HG02642 (cell line): ENCODE measurements at regions not wholly inside any gene's neighbourhood (a gene's known extent, or its start where the extent isn't known, plus 50 kb on each side); places are given as distances from the start of the nearest gene placed in this dataset.
"Not testable (repeated sequence)": the region's sequence is repeated elsewhere in the genome, so short reads cannot be mapped to it uniquely, and the experiment has no call there.

Experiments
- ATAC-seq: cut with Tn5 transposase; IDR thresholded peaks from one replicate; pipeline ENCODE4 v1.9.1; 2021; ENCODE audit warnings: mild to moderate bottlenecking; ENCODE audit not compliant: unreplicated experiment, poor library complexity

DNA sequence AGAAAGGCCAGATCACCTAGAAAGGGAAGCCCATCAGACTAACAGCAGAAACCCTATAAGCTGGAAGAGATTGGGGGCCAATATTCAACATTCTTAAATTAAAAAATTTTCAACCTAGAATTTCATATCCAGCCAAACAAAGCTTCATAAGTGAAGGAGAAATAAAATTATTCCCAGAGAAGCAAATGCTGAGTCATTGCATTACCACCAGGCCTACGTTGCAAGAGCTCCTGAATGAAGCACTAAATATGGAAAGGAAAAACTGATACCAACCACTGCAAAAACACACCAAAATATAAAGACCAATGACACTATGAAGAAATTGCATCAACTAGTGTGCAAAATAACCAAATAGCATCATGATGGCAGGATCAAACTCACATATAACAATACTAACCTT, 453.4 kb upstream of the PITX2 start:
- ATAC-seq: not testable (repeated sequence)

DNA sequence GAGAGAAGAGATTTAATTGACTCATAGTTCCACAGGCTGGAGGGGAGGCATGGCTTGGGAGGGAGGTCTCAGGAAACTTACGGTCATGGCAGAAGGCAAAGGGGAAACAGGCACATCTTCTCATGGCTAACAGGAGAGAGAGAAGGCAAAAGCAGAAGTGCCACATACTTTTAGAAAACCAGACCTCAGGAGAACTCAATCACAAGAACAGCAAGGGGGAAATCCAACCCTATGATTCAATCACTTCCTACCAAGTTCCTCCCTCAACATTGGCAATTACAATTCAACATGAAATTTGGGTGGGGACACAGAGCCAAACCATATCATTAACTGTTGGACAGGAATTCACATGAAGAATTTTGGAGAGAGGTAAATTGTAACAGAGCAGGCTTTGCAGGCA, 485.3 kb upstream of the PITX2 start:
- no peak for ATAC-seq

DNA sequence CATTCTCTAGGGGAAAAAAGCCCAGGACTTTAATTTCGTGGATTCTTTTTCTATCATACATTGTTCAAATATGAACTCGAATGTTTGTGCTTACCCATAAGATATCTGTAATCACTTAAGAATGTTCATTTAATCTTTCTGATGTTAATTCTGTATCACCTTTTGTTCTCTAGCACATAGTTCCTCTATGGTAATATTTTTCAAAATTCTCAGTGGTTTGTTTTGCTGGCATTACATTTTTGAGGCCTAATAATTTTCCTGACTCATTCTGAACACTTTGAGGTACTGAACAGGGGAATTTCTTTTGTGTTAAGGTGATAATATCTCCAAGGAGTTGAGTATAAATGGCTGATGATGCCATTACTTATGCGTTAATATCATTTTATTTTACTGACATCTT, 490.7 kb upstream of the PITX2 start:
- ATAC-seq: no peak

DNA sequence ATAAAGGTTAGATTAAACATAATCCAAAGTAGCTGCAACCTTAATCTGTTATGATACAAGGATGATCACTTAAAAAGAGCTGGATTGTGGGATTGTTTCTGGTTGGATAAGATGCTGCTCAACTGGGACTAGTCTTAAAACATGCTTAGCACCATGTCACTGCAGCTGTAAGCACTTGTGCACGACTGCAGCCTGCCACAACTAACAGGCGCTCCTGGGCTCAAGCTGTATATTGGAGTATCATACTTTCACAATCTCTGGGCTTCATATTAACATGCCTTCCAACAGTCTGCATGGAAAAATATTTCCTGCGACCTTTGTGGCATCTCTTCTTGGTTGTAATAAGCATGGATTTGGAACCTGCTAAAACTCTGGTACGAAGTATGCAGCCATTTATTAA, 493.0 kb upstream of the PITX2 start:
- no peak for ATAC-seq

DNA sequence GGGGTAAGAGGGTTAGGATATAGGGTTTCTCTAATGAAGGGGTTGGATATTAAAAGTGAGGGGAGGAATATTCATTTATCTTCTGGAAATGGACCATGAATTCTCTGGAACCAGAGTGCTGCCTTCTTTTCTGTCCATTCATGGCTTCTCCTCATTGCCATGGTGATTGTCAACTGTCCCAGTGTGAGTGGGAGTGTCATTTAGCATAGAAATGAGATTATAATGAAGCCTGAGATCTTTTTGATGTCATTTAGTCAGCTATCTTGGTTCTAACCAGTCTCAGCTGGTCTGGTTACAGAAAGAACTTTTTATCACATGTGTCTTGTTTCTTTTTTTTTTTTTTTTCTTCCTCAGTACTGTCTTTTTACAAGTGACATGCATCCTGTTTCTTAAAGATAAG, 497.3 kb upstream of the PITX2 start:
- ATAC-seq: no peak

DNA sequence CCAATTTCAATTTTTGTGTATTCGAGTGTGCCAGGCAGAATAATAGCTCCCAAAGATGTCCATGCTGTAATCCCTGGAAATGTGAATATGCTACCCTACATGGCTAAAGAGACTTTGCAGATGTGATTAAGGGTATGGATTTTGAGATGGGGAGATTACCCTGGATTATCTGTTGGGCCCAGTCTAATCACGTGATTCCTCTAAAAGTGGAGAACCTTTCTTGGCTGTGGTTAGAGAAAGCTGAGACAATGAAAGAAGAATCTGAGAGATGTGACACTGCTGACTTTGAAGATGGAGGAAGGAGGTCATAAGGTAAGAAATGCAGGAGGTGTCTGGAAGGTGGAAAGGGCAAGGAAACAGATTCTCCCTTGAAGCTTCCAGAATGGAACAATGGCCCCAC, 503.5 kb upstream of the PITX2 start:
- ATAC-seq: no peak

DNA sequence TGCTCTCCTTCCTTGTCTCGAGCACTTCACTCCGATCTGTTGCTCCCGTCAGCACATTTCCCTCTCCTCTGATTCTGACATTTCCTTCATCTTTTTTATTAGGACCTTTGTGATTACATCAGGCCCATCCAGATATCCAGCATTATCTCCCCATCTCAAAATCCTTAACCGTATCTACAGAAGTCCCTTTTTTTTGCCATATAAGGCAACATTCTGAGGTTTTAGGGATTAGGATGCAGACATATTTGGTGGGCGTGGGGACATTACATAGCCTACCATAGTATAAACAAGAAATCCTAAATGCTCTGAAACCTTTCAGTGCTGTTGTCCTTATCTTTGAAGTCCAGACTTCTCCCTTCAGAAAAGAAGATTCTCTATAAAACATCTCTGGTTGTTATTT, 505.0 kb upstream of the PITX2 start:
- no peak for ATAC-seq

DNA sequence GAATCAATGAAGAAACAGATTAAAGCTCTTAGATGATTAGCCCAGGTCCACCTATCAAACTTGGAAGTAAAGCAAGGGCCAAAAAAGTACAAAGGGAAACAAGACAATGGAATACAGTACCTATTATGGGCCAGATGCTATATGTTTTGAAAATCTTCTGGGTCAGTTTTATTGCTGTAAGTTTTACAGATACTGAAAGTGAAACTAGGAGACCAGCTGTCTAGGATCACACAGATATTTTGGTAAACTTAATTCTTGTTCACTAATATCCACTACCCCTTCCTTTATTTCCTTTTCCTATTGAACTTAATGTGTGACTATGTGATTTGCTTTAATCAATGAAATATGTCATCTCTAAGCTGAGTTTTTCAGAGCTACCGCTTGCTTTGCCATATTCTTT, 505.4 kb upstream of the PITX2 start:
- ATAC-seq: no peak

DNA sequence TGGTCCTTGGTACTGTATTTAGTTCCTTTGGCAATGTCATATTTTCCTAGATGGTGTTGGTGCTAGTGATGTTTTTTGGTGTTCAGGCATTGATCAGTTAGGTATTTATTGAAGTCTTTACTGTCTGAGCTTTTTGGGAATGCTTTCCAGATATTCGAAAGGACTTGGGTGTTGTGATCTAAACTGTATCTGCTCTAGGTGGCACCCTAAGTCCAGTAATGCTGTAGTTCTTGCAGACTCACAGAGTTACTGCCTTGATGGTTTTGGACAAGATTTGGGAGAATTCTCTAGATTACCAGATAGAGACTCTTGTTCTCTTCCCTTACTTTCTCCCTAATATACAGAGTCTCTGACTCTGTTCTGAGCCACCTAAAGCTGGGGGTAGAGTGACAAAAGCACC, 513.6 kb upstream of the PITX2 start:
- no peak for ATAC-seq

DNA sequence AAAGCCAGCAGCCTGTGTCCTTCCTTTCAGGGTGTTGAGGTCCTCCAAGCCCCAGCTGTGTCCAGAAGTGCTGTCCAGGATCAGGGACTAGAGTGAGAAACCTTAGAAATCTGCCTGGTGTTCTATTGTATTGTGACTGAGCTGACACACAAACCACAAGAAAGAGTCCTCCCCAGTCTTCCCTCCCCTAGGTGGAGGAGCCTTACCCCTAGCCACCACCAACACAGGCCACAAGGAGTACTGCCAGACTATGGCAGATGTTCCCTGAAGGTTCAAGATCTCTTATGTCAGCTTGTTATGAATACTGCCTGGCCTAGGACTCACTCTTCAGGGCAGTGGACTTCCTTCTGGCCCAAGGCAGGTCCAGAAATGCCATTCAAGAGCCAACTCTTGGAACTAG, 514.1 kb upstream of the PITX2 start:
- no peak for ATAC-seq

DNA sequence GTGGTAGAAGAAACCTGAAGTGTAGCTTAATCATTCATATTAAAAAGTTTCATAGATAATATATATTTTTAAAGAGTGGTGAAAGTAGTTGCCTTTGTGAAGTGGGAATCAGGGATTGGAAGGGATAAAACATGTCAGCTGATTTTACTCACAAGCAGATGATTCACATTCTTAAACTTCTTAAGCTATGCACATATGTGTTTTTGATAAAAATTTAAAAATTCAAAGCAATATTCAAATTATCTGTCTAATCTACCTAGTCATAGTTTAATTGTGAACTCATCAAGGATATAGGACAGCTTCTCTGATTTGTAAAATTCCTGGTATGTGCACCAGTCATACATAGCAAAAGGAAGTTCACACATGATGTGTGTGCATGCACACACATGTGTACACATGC, 520.6 kb upstream of the PITX2 start:
- no peak for ATAC-seq

DNA sequence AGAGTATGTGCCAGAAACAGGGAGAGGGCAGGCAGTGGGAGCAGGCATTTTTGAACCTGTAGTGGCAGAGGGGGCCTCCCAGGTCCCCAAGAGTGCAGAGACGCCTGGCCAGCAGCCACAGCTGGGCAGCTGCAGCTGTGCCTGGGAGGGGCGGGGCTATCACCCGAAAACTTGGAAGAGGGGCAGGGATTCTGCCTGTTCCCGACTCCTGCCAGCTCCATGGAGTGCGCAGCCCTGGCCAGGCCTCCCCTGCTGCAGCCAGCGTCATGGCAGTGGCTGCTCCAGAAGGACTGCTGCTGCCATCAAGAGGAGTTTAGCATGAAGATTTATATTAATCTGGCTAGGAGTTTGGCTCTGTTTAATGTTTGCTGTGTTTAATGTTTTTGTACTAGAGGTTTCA, 532.1 kb upstream of the PITX2 start:
- no peak for ATAC-seq

DNA sequence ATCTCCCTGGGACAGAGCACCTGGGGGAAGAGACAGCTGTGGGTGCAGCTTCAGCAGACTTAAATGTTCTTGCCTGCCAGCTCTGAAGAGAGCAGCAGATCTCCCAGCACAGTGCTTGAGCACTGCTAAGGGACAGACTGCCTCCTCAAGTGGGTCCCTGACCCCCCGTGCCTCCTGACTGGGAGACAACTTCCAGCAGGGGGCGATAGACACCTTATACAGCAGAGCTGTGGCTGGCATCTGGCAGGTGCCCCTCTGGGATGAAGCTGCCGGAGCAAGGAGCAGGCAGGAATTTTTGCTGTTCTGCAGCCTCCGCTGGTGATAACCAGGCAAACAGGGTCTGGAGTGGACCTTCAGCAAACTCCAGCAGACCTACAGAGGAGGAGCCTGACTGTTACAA, 541.7 kb upstream of the PITX2 start:
- ATAC-seq: not testable (repeated sequence)

DNA sequence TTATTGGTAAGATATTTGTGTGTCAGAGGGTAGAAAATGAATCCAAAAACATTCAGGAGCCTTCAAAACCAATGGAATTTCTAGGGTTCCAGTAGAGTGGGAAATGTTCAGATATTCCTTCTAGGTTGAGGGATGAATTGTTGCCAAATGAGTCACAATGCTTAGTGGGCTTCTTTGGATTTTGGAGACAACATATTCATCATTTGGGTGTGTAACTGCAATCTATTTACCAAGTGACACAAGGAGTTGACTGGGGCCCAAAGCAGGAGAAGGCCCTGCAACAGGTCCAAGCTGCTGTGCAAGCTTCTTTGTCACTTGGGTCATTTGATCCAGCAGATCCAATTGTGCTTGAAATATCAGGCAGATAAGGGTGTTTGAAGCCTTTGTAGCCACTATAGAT, 551.5 kb upstream of the PITX2 start:
- no peak for ATAC-seq

DNA sequence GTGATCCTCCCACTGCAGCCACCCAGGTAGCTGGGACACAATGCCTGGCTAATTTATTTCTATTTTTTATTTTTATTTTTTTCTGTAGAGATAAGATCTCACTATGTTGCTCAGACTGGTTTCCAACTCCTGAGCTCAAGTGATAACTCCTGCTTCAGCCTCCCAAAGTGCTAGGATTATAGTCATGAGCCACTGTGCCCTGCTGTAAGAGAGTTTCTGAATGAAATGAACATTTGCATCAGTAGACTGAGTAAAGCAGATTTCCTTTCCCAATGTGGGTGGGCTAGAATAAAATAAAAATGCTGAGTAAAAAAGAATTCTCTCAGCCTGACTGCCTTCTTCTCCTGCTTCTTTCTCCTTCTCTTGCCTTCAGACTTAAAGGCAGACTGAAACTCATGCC, 555.4 kb upstream of the PITX2 start:
- ATAC-seq: no peak

DNA sequence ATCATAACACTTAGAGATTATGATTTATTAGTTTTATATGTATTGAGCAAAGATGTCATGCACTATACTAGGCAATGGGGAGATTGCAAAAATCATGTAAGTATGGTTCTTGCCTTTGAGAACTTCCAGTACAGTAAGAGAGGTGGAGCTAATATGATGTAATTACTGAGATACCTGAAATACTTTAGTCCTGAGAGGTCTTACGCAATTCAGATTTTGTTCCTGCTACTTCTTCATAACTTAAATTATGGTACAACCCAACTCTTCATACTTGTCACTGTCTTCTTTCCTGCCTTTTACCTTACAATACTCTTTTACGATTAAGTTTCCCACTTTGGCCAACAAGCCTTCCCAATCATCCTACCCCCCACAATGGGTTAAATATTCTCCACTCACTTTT, 564.2 kb upstream of the PITX2 start:
- no peak for ATAC-seq

DNA sequence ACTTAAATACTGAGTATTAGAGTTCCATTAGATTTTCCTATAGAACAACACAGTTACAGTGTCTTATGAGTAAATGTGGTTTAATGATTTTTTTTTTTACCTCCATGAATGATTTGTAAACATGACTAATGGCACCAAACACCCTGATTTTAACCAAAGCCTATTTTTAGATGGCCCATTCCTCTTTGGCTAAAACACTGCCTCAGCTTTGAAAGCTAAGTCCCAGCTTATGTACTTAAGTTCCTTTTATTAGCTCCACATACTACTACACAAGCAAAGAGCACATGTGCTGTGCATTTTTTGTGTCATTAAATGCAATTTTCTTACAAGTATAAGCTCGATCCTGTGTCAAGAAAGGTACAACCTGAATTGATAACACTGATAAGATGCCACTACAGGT, 575.6 kb upstream of the PITX2 start:
- no peak for ATAC-seq

DNA sequence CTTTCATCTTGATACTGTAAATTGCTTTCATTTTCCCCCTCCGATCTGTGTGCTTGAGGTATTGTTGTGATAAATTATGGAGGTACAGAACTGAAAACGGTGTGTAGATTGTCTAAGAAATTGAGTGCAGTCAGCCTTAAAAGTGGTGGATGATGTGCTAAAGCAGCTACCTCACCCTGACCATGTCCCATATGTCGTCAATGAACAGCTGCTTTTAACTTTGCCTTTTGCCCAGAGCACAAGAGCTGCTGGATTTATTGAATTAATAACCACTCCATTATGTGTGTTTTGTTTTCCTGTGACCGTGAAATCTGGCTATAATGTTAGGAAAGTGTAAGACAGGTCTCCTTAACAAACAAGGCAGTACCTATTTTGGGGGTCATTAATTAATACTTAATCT, 581.9 kb upstream of the PITX2 start:
- no peak for ATAC-seq

DNA sequence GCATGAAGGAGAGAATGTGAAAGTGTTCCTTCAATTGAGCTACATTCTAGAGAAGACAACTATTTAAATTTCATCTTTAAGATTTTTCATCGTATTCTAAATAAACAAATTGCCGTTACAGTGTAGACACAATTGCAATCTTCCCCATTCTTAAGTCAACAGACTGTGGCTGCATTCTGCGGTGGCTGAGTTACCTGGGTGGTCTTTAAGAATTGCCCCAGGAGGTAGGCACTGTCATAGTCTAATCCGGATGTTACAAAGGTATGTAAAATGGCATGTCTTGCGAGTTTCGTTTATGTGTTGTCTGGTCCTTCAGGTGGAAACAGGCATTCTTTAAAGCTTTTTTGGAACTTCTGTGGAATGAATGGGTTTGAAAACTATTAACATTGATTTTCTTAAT, 586.1 kb upstream of the PITX2 start:
- no peak for ATAC-seq

DNA sequence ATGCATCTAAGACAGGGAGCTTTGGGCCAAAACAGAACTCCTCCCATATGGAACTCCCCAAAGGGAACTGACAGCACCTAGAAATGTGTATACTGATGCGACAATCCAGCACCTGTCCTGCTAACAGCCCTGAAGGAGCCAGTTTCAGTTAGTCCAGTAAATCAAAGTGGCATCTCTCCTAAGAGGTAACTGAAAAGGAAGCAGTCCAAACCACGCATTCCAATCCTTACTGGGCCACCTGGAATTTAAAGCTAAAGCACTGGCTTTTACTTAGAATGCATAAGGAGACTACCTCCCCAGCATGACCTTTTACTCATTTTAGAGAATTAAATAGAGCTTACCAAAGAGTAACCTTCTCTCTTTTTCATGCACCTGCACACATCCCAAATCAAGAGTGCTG, 586.8 kb upstream of the PITX2 start:
- no peak for ATAC-seq

DNA sequence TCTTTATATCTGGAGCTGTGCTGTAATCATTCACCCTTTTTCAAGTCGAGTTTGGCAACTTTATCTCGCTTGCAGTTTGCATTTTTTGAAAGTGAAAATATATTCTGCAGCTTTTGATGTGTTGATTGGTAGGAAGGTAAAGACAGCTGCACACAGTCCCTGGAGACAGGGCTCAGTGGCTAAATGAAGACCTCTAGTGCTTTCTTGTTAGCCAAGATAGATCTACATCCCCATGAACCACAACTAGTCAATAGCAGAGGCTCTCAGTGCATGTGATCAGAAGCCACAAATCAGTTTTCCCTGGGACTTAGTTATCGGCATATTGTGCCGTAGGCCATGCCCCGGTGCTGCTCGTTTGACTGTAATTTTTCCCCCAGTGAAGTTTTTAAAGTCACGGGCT, 587.7 kb upstream of the PITX2 start:
- no peak for ATAC-seq

DNA sequence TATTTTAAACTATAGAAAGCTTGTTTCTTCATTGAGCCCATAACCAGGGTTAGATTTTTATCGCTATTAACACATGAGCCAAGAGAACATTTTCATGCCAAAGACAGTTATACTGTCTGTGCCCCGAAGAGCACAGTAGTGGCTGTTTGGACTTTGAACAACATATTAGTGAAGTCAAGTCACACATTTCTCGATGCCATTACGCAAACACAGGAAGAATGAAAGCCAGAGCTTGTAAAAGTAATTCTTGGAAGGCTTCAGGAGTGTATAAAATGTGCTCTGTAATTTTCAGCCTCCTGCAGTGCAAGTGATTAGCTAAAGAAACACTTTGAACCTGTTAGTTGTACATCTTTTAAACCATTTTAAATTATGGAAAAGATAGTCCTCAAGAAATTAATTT, 590.7 kb upstream of the PITX2 start:
- ATAC-seq: no peak

DNA sequence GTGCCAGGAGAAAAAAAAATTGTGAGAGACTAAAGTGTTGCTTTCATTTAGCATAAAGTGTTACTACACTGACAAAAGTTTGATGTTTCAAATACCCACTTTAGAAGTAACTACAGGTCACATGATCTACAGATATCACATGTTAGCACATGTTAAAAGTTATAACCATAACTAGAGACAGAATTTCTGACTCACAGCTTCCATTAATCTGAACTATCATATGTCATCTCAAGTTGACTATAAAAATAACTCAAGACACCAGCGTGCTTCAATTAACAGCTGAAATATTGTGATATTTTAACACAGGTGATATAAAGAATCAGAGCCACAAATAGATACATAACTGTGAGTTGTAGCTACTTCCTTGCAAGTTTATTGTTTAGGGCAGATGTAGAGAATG, 591.5 kb upstream of the PITX2 start:
- no peak for ATAC-seq

DNA sequence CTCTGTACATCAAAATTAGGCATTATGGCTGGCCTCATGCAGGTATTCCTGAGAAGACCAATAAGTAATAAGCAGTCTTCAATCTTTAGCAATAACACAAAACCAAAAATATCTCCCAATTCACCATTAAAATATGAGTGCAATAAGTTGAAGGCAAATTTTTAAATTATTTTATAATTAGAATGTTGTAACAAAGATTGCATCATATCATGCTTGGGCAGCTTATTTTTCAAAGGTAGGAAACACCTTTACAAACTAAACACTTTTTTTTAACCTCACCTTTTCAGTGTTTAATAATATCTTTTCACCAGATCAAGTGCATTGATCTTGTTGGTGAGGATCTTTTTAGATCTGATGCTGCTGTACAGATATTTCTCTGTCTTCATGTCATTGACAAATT, 592.9 kb upstream of the PITX2 start:
- no peak for ATAC-seq
